SK-N-SH (cell line): ENCODE measurements at regions not wholly inside any gene's neighbourhood (a gene's known extent, or its start where the extent isn't known, plus 50 kb on each side); places are given as distances from the start of the nearest gene placed in this dataset.

Experiments used
- CTCF ChIP-seq: fragments of 200-600 bp; sonication (generic); IDR thresholded peaks from 2 replicates; pipeline ENCODE4 v1.6.1; 2017; ENCODE audit warnings: antibody characterized with exemption, mild to moderate bottlenecking, moderate library complexity
- EZH2phosphoT487 ChIP-seq: fragments of 200-600 bp; sonication (generic); IDR thresholded peaks from 2 replicates; pipeline ENCODE4 v1.6.1; 2017; ENCODE audit warnings: low read depth, mixed run types, mild to moderate bottlenecking, antibody characterized with exemption, moderate library complexity, borderline replicate concordance
- FOSL2 ChIP-seq: IDR thresholded peaks from 2 replicates; pipeline ENCODE4 v1.4.0; 2012; ENCODE audit warnings: low read depth, mild to moderate bottlenecking, moderate library complexity, borderline replicate concordance
- GABPA ChIP-seq: IDR thresholded peaks from 2 replicates; pipeline ENCODE4 v1.4.0; 2012; ENCODE audit warnings: low read depth, mild to moderate bottlenecking
- MAX ChIP-seq: IDR thresholded peaks from 2 replicates; pipeline ENCODE4 v1.4.0; 2012; ENCODE audit warnings: low read depth
- MXI1 ChIP-seq: IDR thresholded peaks from 2 replicates; pipeline ENCODE4 v1.6.1; 2012; ENCODE audit warnings: mild to moderate bottlenecking, low read depth, low read length, improper control_type of control experiment
- POLR2AphosphoS5 ChIP-seq: IDR thresholded peaks from 2 replicates; pipeline ENCODE4 v1.6.1; 2012; ENCODE audit warnings: low read depth, low read length
- USF2 ChIP-seq: fragments of 150-350 bp; IDR thresholded peaks from 2 replicates; pipeline ENCODE4 v1.6.1; 2017; ENCODE audit warnings: antibody characterized with exemption, low read length, low read depth, borderline replicate concordance

- TF ChIP-seq CTCF (no peak), POLR2AphosphoS5 (no peak), MAX (no peak), EZH2phosphoT487 (no peak), USF2 (no peak), GABPA (no peak), MXI1 (no peak), FOSL2 (no peak)
Observed at GRCh38 chr9:29999645-30000044, 2384.8 kb upstream of the ACO1 start.
